DND-41 (cell line): ENCODE measurements at regions not wholly inside any gene's neighbourhood (a gene's known extent, or its start where the extent isn't known, plus 50 kb on each side); places are given as distances from the start of the nearest gene placed in this dataset.

Source experiments
- ATAC-seq: fragments of 200-7000 bp; cut with Tn5 transposase; 3 replicates; pipeline ENCODE4 v1.9.1; 2021; ENCODE audit warnings: low read depth; ENCODE audit not compliant: insufficient read depth
- DNase-seq: peaks from one replicate; pipeline ENCODE4 v3.0.0-alpha.2; 2020
- H2AFZ ChIP-seq: 2 replicates; pipeline ENCODE4 v1.6.0; 2012; ENCODE audit warnings: low read depth, low read length
- H3K27ac ChIP-seq: 2 replicates; pipeline ENCODE4 v1.5.1; 2012; ENCODE audit warnings: low read length, inconsistent platforms
- H3K27me3 ChIP-seq: fragments of 200-600 bp; sonication (generic); 2 replicates; pipeline ENCODE4 v1.6.0; 2012; ENCODE audit warnings: low read length, mild to moderate bottlenecking, inconsistent platforms; ENCODE audit not compliant: insufficient read depth, poor library complexity
- H3K36me3 ChIP-seq: 2 replicates; pipeline ENCODE4 v1.5.1; 2012; ENCODE audit warnings: low read length, inconsistent platforms; ENCODE audit not compliant: insufficient read depth
- H3K4me1 ChIP-seq: 2 replicates; pipeline ENCODE4 v1.5.1; 2012; ENCODE audit warnings: mild to moderate bottlenecking, low read length; ENCODE audit not compliant: insufficient read depth
- H3K4me2 ChIP-seq: 2 replicates; pipeline ENCODE4 v1.6.0; 2012; ENCODE audit warnings: mild to moderate bottlenecking, moderate library complexity, low read length, inconsistent platforms; ENCODE audit not compliant: insufficient read depth
- H3K4me3 ChIP-seq, 2 experiments: fragments of 200-600 bp in 1 of 2; shearing (Covaris generic) in 1 of 2; 2 replicates each; pipeline ENCODE4 v1.5.1; 2012 to 2016; ENCODE audit warnings: inconsistent platforms in 2 of 2, low read length in 2 of 2, mild to moderate bottlenecking in 2 of 2, low read depth in 1 of 2, moderate library complexity in 1 of 2
- H3K79me2 ChIP-seq: 2 replicates; pipeline ENCODE4 v1.6.0; 2012; ENCODE audit warnings: low read length, inconsistent platforms; ENCODE audit not compliant: insufficient read depth
- H3K9ac ChIP-seq: 2 replicates; pipeline ENCODE4 v1.6.0; 2012; ENCODE audit warnings: low read depth, mild to moderate bottlenecking, inconsistent platforms, low read length, moderate library complexity
- H3K9me3 ChIP-seq: 2 replicates; pipeline ENCODE4 v1.5.1; 2012; ENCODE audit warnings: low read length, moderate library complexity, mild to moderate bottlenecking, inconsistent platforms; ENCODE audit not compliant: insufficient read depth, severe bottlenecking
- H4K20me1 ChIP-seq: 2 replicates; pipeline ENCODE4 v1.6.0; 2012; ENCODE audit warnings: low read length; ENCODE audit not compliant: insufficient read depth
- CTCF ChIP-seq: IDR thresholded peaks from 2 replicates; pipeline ENCODE4 v1.5.1; 2012; ENCODE audit warnings: borderline replicate concordance, low read length, moderate library complexity, mild to moderate bottlenecking; ENCODE audit not compliant: poor library complexity, severe bottlenecking; ENCODE audit errors: extremely low read depth
- EZH2 ChIP-seq: IDR thresholded peaks from 3 replicates; pipeline ENCODE4 v1.6.1; 2012; ENCODE audit warnings: borderline replicate concordance, low read depth, mild to moderate bottlenecking, moderate library complexity, low read length, inconsistent platforms; ENCODE audit not compliant: severe bottlenecking

DNA sequence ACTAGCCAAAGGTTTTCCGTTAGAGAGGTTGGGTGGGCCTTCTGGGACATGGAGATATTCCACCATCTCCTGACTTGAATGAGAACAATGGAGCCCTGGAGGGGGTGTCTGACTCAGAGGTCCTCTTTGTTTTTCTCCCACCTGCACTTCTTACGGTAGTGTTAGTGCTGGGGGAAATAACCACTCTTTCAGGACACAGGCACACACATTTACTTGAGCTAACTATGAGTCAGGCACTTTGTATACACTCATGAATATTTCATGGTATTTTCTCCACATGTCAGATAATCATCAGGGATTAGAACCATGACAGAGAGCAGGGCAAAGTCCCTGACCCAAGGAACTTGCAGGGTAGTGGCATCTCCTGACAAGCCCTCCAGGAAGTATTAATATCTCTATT, 439.1 kb downstream of the TSN start:
- Histone ChIP-seq H3K4me2 (no peak overlapping the region), H3K27me3 (no peaks in the 10 kb centered on the region), H3K79me2 (no peaks in the 10 kb centered on the region), H4K20me1 (no peaks in the 10 kb centered on the region), H3K36me3 (no peaks in the 10 kb centered on the region), H3K9ac (no peak overlapping the region), H3K4me3 (no peak overlapping the region), H3K27ac (no peak overlapping the region), H3K9me3 (no peaks in the 10 kb centered on the region), H2AFZ (no peak overlapping the region), H3K4me1 (no peaks in the 10 kb centered on the region)
- no peak for ATAC-seq
- TF ChIP-seq CTCF, result no peak
- TF ChIP-seq EZH2, result no peak
- DNase-seq, result no peak

DNA sequence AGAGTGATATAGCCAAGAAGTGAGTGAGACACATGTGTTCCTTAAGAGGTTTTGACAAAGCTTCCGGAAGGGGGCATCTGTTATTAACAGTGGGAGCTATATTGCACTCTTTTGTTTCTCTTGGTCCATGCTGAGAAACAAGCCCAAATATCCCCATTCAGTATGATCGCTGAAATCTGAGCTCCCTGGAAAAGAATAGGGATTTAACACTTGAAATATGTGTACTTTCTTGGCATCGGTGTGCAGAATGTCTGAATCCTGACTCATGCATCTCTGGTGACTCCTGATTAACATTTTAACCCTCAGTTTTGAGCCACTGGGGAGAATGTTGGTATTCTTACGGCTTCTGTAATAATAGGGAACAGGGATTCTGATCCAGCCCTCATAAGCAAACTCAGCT, 448.1 kb downstream of the TSN start:
- Histone ChIP-seq H3K4me3 (no peak overlapping the region), H3K27ac (no peak overlapping the region), H3K36me3 (no peaks in the 10 kb centered on the region), H3K79me2 (no peaks in the 10 kb centered on the region), H4K20me1 (no peaks in the 10 kb centered on the region), H2AFZ (no peak overlapping the region), H3K27me3 (no peaks in the 10 kb centered on the region), H3K9ac (no peak overlapping the region), H3K9me3 (no peaks in the 10 kb centered on the region), H3K4me1 (no peaks in the 10 kb centered on the region), H3K4me2 (no peak overlapping the region)
- DNase-seq (no peak), ATAC-seq (no peak)
- TF ChIP-seq CTCF, result no peak
- no peak for TF ChIP-seq EZH2

- no peak for ATAC-seq
- no peaks in the 10 kb centered on the region for H3K36me3 ChIP-seq
- no peak overlapping the region for H3K27ac ChIP-seq
- no peaks in the 10 kb centered on the region for H3K4me1 ChIP-seq
- no peaks in the 10 kb centered on the region for H3K27me3 ChIP-seq
- H3K4me3 ChIP-seq, result no peak overlapping the region
- no peak overlapping the region for H2AFZ ChIP-seq
- H3K9ac ChIP-seq, result no peak overlapping the region
- no peak for DNase-seq
- no peaks in the 10 kb centered on the region for H4K20me1 ChIP-seq
- H3K79me2 ChIP-seq, result no peaks in the 10 kb centered on the region
- no peak overlapping the region for H3K4me2 ChIP-seq
- TF ChIP-seq EZH2, result no peak
- H3K9me3 ChIP-seq, result no peaks in the 10 kb centered on the region
Measured at GRCh38 chr2:122205641-122206040, 450.2 kb downstream of the TSN start.

DNA sequence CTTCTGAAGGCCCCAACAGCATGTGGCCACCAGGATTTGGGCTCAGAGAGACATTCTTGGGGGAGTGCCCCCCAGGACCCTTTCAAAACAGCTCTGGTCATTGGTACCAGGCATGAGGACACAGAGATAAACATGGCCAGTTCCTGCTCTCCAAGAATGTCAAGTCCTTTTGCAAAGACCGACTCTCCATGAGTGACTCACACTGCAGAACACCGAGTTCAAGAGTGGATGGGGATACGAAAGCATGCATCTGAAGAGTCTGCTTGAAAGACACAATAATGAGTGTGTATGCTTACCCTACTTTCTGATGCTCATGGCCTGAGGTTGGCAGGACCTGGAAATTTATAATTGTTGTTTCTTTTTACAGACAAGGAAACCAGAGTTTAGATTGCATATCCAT, 450.6 kb downstream of the TSN start:
- no peaks in the 10 kb centered on the region for H3K9me3 ChIP-seq
- no peaks in the 10 kb centered on the region for H3K27me3 ChIP-seq
- H3K4me3 ChIP-seq, result no peak overlapping the region
- H3K9ac ChIP-seq, result no peak overlapping the region
- no peak for TF ChIP-seq CTCF
- TF ChIP-seq EZH2, result no peak
- H4K20me1 ChIP-seq, result no peaks in the 10 kb centered on the region
- DNase-seq (no peak), ATAC-seq (no peak)
- H3K4me2 ChIP-seq, result no peak overlapping the region
- no peak overlapping the region for H2AFZ ChIP-seq
- no peak overlapping the region for H3K27ac ChIP-seq
- no peaks in the 10 kb centered on the region for H3K4me1 ChIP-seq
- no peaks in the 10 kb centered on the region for H3K36me3 ChIP-seq
- H3K79me2 ChIP-seq, result no peaks in the 10 kb centered on the region
